A673 (cell line): ENCODE measurements at regions not wholly inside any gene's neighbourhood (a gene's known extent, or its start where the extent isn't known, plus 50 kb on each side); places are given as distances from the start of the nearest gene placed in this dataset.

Source experiments
- CTCF ChIP-seq: fragments of 300-800, 200-600 bp; sonication (generic); conservative IDR thresholded peaks from 2 replicates; pipeline ENCODE4 v1.5.1; 2017; ENCODE audit warnings: low read depth, mild to moderate bottlenecking, antibody characterized with exemption, low read length, moderate library complexity, mixed read lengths
- EZH2 ChIP-seq: fragments of 200-600 bp; sonication (generic); IDR thresholded peaks from 2 replicates; pipeline ENCODE4 v1.6.1; 2017; ENCODE audit warnings: borderline replicate concordance, low read depth, mild to moderate bottlenecking, mixed read lengths, antibody characterized with exemption, low read length; ENCODE audit not compliant: poor library complexity, severe bottlenecking

GRCh38 chr16:59370717-59371116, 636.6 kb upstream of the GOT2 start:
- TF ChIP-seq CTCF (no peak), EZH2 (no peak)
